PC-3 (cell line): ENCODE measurements at regions not wholly inside any gene's neighbourhood (a gene's known extent, or its start where the extent isn't known, plus 50 kb on each side); places are given as distances from the start of the nearest gene placed in this dataset.

Experiments
- ATAC-seq: fragments of 200-7000 bp; cut with Tn5 transposase; 2 replicates; pipeline ENCODE4 v1.9.1; 2020; ENCODE audit warnings: mild to moderate bottlenecking, moderate library complexity
- BruUV-seq: library from RNA; stranded (reverse); fragments of 400-500 nt; replicated peaks from 2 replicates; lab custom pipeline; 2021; lab: Mats Ljungman, UMichigan
- CTCF ChIA-PET: fragments of 300-600 bp; sonication (Branson Sonifier 250); formaldehyde crosslinking; loops from one replicate; lab custom pipeline; 2022; ENCODE audit warnings: antibody characterized with exemption; lab: Charles Lee
- POLR2A ChIA-PET: fragments of 300-600 bp; sonication (Branson Sonifier 250); formaldehyde crosslinking; loops from one replicate; lab custom pipeline; 2022; ENCODE audit warnings: antibody characterized with exemption; ENCODE audit not compliant: unreplicated experiment; lab: Charles Lee
- DNase-seq: peaks from one replicate; pipeline ENCODE4 v3.0.0-alpha.2; 2015
- H2AFZ ChIP-seq: fragments of 300-600 bp; sonication (generic); 2 replicates; pipeline ENCODE4 v1.6.0; 2016; ENCODE audit warnings: antibody characterized with exemption, low read length
- H3F3A ChIP-seq: fragments of 300-600 bp; sonication (generic); one replicate; pipeline ENCODE4 v1.6.0; 2017; ENCODE audit warnings: antibody characterized with exemption, low read length, control low read depth, mild to moderate bottlenecking; ENCODE audit not compliant: unreplicated experiment
- H3K27ac ChIP-seq: fragments of 300-600 bp; sonication (generic); 2 replicates; pipeline ENCODE4 v1.5.1; 2016; ENCODE audit warnings: mild to moderate bottlenecking, low read length
- H3K27me3 ChIP-seq: fragments of 300-600 bp; sonication (generic); 2 replicates; pipeline ENCODE4 v1.6.1; 2016; ENCODE audit warnings: low read length, mixed read lengths
- H3K36me3 ChIP-seq: fragments of 300-600 bp; sonication (generic); 2 replicates; pipeline ENCODE4 v1.6.1; 2016; ENCODE audit warnings: low read depth, mixed run types, low read length, mixed read lengths
- H3K4me1 ChIP-seq: fragments of 300-600 bp; sonication (generic); 2 replicates; pipeline ENCODE4 v1.5.1; 2016; ENCODE audit warnings: low read length; ENCODE audit not compliant: insufficient read depth
- H3K4me2 ChIP-seq: fragments of 300-600 bp; sonication (generic); 2 replicates; pipeline ENCODE4 v1.6.0; 2016; ENCODE audit warnings: low read length
- H3K4me3 ChIP-seq: fragments of 300-600 bp; sonication (generic); 2 replicates; pipeline ENCODE4 v1.5.1; 2016; ENCODE audit warnings: mild to moderate bottlenecking, low read length, mixed read lengths
- H3K79me2 ChIP-seq: fragments of 300-600 bp; sonication (generic); 2 replicates; pipeline ENCODE4 v1.6.1; 2017; ENCODE audit warnings: low read length, mixed read lengths
- H3K9ac ChIP-seq: fragments of 300-600 bp; sonication (generic); 2 replicates; pipeline ENCODE4 v1.6.0; 2016; ENCODE audit warnings: mild to moderate bottlenecking, low read length
- H3K9me2 ChIP-seq: fragments of 300-600 bp; sonication (generic); replicated peaks from 2 replicates; pipeline ENCODE4 v1.6.1; 2016; ENCODE audit warnings: mixed run types, low read length, mixed read lengths
- H3K9me3 ChIP-seq: fragments of 300-600 bp; sonication (generic); 2 replicates; pipeline ENCODE4 v1.6.1; 2016; ENCODE audit warnings: low read length, mixed read lengths
- H4K20me1 ChIP-seq: fragments of 300-600 bp; sonication (generic); 2 replicates; pipeline ENCODE4 v1.6.1; 2016; ENCODE audit warnings: low read length, mixed read lengths
- CTCF ChIP-seq: fragments of 300-600 bp; sonication (generic); conservative IDR thresholded peaks from 2 replicates; pipeline ENCODE4 v1.5.1; 2017; ENCODE audit warnings: antibody characterized with exemption, low read depth, mild to moderate bottlenecking, low read length
- EZH2 ChIP-seq: fragments of 300-600 bp; sonication (generic); IDR thresholded peaks from one replicate; pipeline ENCODE4 v1.6.1; 2017; ENCODE audit warnings: antibody characterized with exemption, mild to moderate bottlenecking, low read length; ENCODE audit not compliant: unreplicated experiment
- EZH2phosphoT487 ChIP-seq: fragments of 300-600 bp; sonication (generic); IDR thresholded peaks from 2 replicates; pipeline ENCODE4 v1.6.1; 2018; ENCODE audit warnings: mild to moderate bottlenecking, antibody characterized with exemption, low read length, borderline replicate concordance
- intact Hi-C: fragments of 100-400 bp; cut with micrococcal nuclease; formaldehyde crosslinking; loops from 2 replicates; pipeline ENCODE4 v1.9.0; 2023

GRCh38 chr11:112504056-112504455 lies 243.4 kb upstream of the PLET1 start:
- BruUV-seq = no TSS peak
- Histone ChIP-seq H3K27ac (no peak overlapping the region), H3K27me3 (peaks cover 45% of the 10 kb centered on the region), H2AFZ (no peak overlapping the region), H3K79me2 (no peaks in the 10 kb centered on the region), H3K4me2 (no peak overlapping the region), H3K9me3 (no peaks in the 10 kb centered on the region), H3K9me2 (no peaks in the 10 kb centered on the region), H3K4me3 (no peak overlapping the region), H3K4me1 (no peaks in the 10 kb centered on the region), H3K36me3 (no peaks in the 10 kb centered on the region), H3F3A (no peaks in the 10 kb centered on the region), H3K9ac (no peak overlapping the region), H4K20me1 (no peaks in the 10 kb centered on the region)
- ATAC-seq (no peak), DNase-seq (peak; percentile 12)
- intact Hi-C loops = no loop called here
- POLR2A ChIA-PET = no interaction called here
- CTCF ChIA-PET = no interaction called here
- TF ChIP-seq CTCF (no peak), EZH2phosphoT487 (no peak), EZH2 (no peak)

- ATAC-seq = no peak
- TF ChIP-seq EZH2 (no peak), CTCF (no peak), EZH2phosphoT487 (no peak)
- no peaks in the 10 kb centered on the region for H3K79me2 ChIP-seq
- no peaks in the 10 kb centered on the region for H3K9me3 ChIP-seq
- no peak overlapping the region for H2AFZ ChIP-seq
- no TSS peak for BruUV-seq
- H3K9ac ChIP-seq = no peak overlapping the region
- intact Hi-C loops = no loop called here
- DNase-seq = no peak
- no peaks in the 10 kb centered on the region for H4K20me1 ChIP-seq
- H3K36me3 ChIP-seq = no peaks in the 10 kb centered on the region
- no peaks in the 10 kb centered on the region for H3K4me1 ChIP-seq
- H3F3A ChIP-seq = no peaks in the 10 kb centered on the region
- peaks cover 40% of the 10 kb centered on the region for H3K27me3 ChIP-seq
- ChIA-PET POLR2A (no interaction called here), CTCF (no interaction called here)
- H3K9me2 ChIP-seq = no peaks in the 10 kb centered on the region
- H3K4me3 ChIP-seq = no peak overlapping the region
- no peak overlapping the region for H3K27ac ChIP-seq
- no peak overlapping the region for H3K4me2 ChIP-seq
Measured at GRCh38 chr11:112506852-112507251, 246.2 kb upstream of the PLET1 start.

- no peak overlapping the region for H3K4me2 ChIP-seq
- intact Hi-C loops = no loop called here
- no peaks in the 10 kb centered on the region for H3K9me2 ChIP-seq
- CTCF ChIA-PET = no interaction called here
- peaks cover 35% of the 10 kb centered on the region for H3K27me3 ChIP-seq
- H3K27ac ChIP-seq = no peak overlapping the region
- no peaks in the 10 kb centered on the region for H3K4me1 ChIP-seq
- no peak overlapping the region for H3K4me3 ChIP-seq
- TF ChIP-seq EZH2 (no peak), EZH2phosphoT487 (no peak), CTCF (no peak)
- no peak overlapping the region for H2AFZ ChIP-seq
- H4K20me1 ChIP-seq = no peaks in the 10 kb centered on the region
- DNase-seq (no peak), ATAC-seq (no peak)
- POLR2A ChIA-PET = no interaction called here
- H3F3A ChIP-seq = no peaks in the 10 kb centered on the region
- no peak overlapping the region for H3K9ac ChIP-seq
- no peaks in the 10 kb centered on the region for H3K36me3 ChIP-seq
- no peaks in the 10 kb centered on the region for H3K9me3 ChIP-seq
- no peaks in the 10 kb centered on the region for H3K79me2 ChIP-seq
- BruUV-seq = no TSS peak
Measured at GRCh38 chr11:112507281-112507680, 246.6 kb upstream of the PLET1 start.
